ENCODE measurements at regions not wholly inside any gene's neighbourhood (a gene's known extent, or its start where the extent isn't known, plus 50 kb on each side); places are given as distances from the start of the nearest gene placed in this dataset.

DNA sequence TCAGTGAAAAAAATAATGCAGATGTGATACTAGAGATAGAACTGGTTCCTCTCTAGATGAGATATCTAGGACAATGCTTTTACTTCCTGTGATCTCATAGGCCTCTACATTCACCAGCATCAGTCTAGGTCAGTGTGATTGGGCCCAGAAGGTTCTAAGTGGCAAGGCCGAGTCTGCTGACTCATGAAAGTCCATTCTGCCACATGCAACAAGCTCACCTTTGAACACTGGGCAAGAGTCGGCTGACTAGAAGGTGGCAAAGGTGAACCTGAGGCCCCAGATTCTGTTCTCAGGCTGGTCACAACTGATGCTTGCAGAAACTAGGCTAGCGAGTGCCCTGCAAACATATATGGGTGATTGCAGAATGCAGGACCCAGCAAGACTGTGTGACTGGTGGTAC lies 105.7 kb upstream of the PLXNA4 start:
- Histone ChIP-seq H3K36me3 (no peaks in the 10 kb centered on the region), H3K4me1 (no peaks in the 10 kb centered on the region), H3K9me3 (no peaks in the 10 kb centered on the region), H3K27ac (no peak overlapping the region), H3K4me3 (no peak overlapping the region), H3K27me3 (no peaks in the 10 kb centered on the region)
- intact Hi-C loops (cut with DNase I; ENCODE audit: low total_unique reads): no loop called here
- 88% methylated on average over 3 of the region's 3 CpGs; no CpG with 5 or more reads in 1 of the 2 donors for WGBS, 2 donors (ENCODE audit: low coverage in 1 of 2)
- TF ChIP-seq EP300 (IDR thresholded peaks at IDR 0.05; ENCODE audit: low read depth): no peak
- no peak for TF ChIP-seq POLR2A (IDR thresholded peaks at IDR 0.05)
- TF ChIP-seq, protein P1, sequence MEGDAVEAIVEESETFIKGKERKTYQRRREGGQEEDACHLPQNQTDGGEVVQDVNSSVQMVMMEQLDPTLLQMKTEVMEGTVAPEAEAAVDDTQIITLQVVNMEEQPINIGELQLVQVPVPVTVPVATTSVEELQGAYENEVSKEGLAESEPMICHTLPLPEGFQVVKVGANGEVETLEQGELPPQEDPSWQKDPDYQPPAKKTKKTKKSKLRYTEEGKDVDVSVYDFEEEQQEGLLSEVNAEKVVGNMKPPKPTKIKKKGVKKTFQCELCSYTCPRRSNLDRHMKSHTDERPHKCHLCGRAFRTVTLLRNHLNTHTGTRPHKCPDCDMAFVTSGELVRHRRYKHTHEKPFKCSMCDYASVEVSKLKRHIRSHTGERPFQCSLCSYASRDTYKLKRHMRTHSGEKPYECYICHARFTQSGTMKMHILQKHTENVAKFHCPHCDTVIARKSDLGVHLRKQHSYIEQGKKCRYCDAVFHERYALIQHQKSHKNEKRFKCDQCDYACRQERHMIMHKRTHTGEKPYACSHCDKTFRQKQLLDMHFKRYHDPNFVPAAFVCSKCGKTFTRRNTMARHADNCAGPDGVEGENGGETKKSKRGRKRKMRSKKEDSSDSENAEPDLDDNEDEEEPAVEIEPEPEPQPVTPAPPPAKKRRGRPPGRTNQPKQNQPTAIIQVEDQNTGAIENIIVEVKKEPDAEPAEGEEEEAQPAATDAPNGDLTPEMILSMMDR (IDR thresholded peaks at IDR 0.05): no peak
- no peak for TF ChIP-seq POLR2AphosphoS5 (IDR thresholded peaks at IDR 0.05)
- DNase-seq: no peak
- in situ Hi-C loops (cut with MboI; ENCODE audit: low pct_ligation_motif_present in 1 of 4, low pct_unique_long_range_greater_than_20kb in 1 of 4, low sequenced_read_pairs in 3 of 4): no loop called here

DNA sequence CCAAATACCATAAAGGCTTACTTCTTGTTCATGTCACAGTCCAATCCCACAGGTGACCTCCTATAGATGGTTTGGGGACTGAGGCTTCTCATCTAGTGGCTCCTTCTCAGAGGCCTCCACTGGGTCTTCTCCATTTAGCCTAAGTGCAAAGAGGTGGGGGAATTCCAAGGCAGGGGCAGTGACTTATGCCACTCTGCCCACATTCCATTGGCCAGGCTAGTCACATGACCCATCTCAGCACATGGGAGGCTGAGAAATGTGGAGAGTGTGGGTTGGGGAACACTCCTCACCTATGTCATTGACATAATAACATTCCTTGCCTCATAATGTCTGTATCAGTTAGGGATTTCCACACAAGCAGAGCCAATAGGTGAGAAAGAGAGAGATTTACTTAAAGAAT lies 104.3 kb upstream of the PLXNA4 start:
- Histone ChIP-seq H3K27me3 (no peaks in the 10 kb centered on the region), H3K4me1 (no peaks in the 10 kb centered on the region), H3K4me3 (no peak overlapping the region), H3K36me3 (no peaks in the 10 kb centered on the region), H3K27ac (no peak overlapping the region), H3K9me3 (no peaks in the 10 kb centered on the region)
- no peak for DNase-seq
- TF ChIP-seq POLR2AphosphoS5 (IDR thresholded peaks at IDR 0.05) (no peak), POLR2A (IDR thresholded peaks at IDR 0.05) (no peak), EP300 (IDR thresholded peaks at IDR 0.05; ENCODE audit: low read depth) (no peak)
- TF ChIP-seq, protein P1 (IDR thresholded peaks at IDR 0.05): no peak
- in situ Hi-C loops (cut with MboI; ENCODE audit: low pct_ligation_motif_present in 1 of 4, low pct_unique_long_range_greater_than_20kb in 1 of 4, low sequenced_read_pairs in 3 of 4) (no loop called here), intact Hi-C loops (cut with DNase I; ENCODE audit: low total_unique reads) (no loop called here)

DNA sequence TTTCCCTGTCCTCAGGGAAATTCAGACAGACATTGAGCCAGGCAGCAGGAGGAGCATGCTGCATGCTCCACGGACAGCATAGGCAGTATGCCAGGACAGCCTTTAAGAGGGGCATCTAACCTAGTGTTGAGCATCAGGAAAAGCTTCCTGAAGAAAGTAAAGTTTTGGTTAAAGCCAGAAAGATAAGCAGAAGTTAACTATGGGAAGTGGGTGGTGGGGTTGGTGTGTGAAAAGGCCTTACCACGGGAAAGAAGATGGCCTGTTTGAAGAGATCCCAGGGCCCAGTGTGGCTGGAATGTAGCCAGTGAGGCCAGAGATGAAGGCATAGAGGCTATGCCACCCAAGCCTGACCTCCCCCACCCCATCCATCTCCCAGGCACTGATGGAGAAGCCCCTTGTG lies 102.4 kb upstream of the PLXNA4 start:
- intact Hi-C loops (cut with DNase I; ENCODE audit: low total_unique reads) (no loop called here), in situ Hi-C loops (cut with MboI; ENCODE audit: low pct_ligation_motif_present in 1 of 4, low pct_unique_long_range_greater_than_20kb in 1 of 4, low sequenced_read_pairs in 3 of 4) (no loop called here)
- 60 to 61% methylated on average over 1 to 2 of the region's 2 CpGs for WGBS, 2 donors (ENCODE audit: low coverage in 1 of 2)

DNA sequence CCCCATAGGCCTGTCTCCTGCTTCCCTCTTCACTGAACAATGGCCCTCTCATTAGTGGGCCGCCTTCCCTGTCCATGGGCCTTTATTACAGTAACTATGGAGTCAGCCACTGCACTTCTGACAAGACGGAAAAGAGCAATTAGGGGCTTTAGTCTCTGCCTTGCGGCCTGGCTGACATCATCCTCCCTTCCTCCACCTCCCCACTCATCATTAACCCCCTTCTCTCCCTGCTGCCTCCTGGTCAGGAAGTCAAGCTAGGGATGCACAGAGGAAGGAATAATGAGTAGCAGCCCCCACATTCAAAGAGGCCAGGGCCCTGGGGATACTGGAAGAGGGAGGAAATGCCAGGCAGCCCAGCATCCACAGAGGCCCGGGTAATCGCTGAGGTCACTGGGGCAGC lies 101.6 kb upstream of the PLXNA4 start:
- intact Hi-C loops (cut with DNase I; ENCODE audit: low total_unique reads): no loop called here
- H3K27ac ChIP-seq: no peak overlapping the region
- TF ChIP-seq POLR2A (IDR thresholded peaks at IDR 0.05) (no peak), EP300 (IDR thresholded peaks at IDR 0.05; ENCODE audit: low read depth) (no peak), POLR2AphosphoS5 (IDR thresholded peaks at IDR 0.05) (no peak)
- TF ChIP-seq, protein P1 (IDR thresholded peaks at IDR 0.05): no peak
- H3K36me3 ChIP-seq: no peaks in the 10 kb centered on the region
- H3K4me1 ChIP-seq: no peaks in the 10 kb centered on the region
- no peaks in the 10 kb centered on the region for H3K9me3 ChIP-seq
- WGBS, 2 donors (ENCODE audit: low coverage in 1 of 2): 83% methylated on average over 5 of the region's 5 CpGs; no CpG with 5 or more reads in 1 of the 2 donors
- H3K4me3 ChIP-seq: no peak overlapping the region
- no peaks in the 10 kb centered on the region for H3K27me3 ChIP-seq
- no peak for DNase-seq
- in situ Hi-C loops (cut with MboI; ENCODE audit: low pct_ligation_motif_present in 1 of 4, low pct_unique_long_range_greater_than_20kb in 1 of 4, low sequenced_read_pairs in 3 of 4): no loop called here

More for the DNA sequence above, 102.4 kb upstream of the PLXNA4 start:
- no peak for DNase-seq
- H3K27me3 ChIP-seq: no peaks in the 10 kb centered on the region
- no peak overlapping the region for H3K4me3 ChIP-seq
- H3K36me3 ChIP-seq: no peaks in the 10 kb centered on the region
- H3K27ac ChIP-seq: no peak overlapping the region
- TF ChIP-seq POLR2AphosphoS5 (IDR thresholded peaks at IDR 0.05): no peak
- no peak for TF ChIP-seq POLR2A (IDR thresholded peaks at IDR 0.05)
- no peak for TF ChIP-seq EP300 (IDR thresholded peaks at IDR 0.05; ENCODE audit: low read depth)
- TF ChIP-seq, protein P1 (IDR thresholded peaks at IDR 0.05): no peak
- no peaks in the 10 kb centered on the region for H3K9me3 ChIP-seq
- H3K4me1 ChIP-seq: no peaks in the 10 kb centered on the region

Measured in transverse colon (tissue), 4 donors.